ENCODE measurements at regions not wholly inside any gene's neighbourhood (a gene's known extent, or its start where the extent isn't known, plus 50 kb on each side); places are given as distances from the start of the nearest gene placed in this dataset.

- TF ChIP-seq CTCF (optimal IDR thresholded peaks at IDR 0.05 in 1 of 3, IDR thresholded peaks at IDR 0.05 in 1 of 3, conservative IDR thresholded peaks at IDR 0.05 in 1 of 3; ENCODE audit: extremely low read depth in 1 of 3, insufficient read depth in 2 of 3, low read length in 3 of 3) (no peak), EZH2 (IDR thresholded peaks at IDR 0.05; ENCODE audit: low read length) (no peak)
These were observed 61.1 kb downstream of the HELT start for GRCh38 chr4:185079271-185079905.

Data from keratinocyte (primary cell).